ENCODE measurements at regions not wholly inside any gene's neighbourhood (a gene's known extent, or its start where the extent isn't known, plus 50 kb on each side); places are given as distances from the start of the nearest gene placed in this dataset.
"Not testable (repeated sequence)": the region's sequence is repeated elsewhere in the genome, so short reads cannot be mapped to it uniquely, and the experiment has no call there.

DNA sequence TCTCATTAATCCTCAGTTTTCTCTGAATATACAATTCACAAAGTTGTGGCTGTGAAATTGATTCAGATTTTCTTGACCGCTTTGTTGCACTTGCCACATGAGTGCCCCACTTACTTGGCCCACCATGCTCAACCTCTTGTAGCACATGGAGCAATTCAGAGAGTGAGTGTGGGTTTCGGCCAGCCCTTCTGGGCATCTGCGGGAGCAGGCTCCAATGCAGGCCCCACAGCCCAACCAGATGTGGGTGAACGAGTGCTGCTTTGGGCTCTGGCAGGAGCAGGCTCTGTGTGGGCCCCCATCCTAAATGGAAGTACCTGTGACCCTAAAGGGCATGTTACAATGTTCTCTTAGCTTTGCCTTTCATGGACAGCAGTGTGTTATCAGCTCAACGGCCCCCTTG is 2338.6 kb downstream of the LRRC4C start:
- no peak for DNase-seq

DNA sequence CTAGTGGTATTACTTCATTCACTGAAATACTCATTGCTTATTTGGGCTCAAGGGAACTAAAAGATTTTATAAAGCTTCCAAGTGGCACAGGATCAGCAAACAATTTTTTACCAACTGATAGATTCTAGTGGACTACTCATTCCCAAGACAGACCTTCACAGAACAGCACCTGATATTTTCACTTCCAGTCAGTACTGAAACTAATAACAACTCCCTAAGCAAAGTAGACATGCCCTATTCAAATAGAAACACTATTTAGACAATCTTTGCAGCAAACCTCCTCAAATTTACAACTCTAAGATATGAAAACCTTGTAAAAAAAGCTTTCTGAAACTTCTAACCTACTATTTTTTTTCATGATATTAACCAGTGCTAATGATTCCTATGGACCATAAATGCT is 2345.8 kb downstream of the LRRC4C start:
- no peak for DNase-seq

DNA sequence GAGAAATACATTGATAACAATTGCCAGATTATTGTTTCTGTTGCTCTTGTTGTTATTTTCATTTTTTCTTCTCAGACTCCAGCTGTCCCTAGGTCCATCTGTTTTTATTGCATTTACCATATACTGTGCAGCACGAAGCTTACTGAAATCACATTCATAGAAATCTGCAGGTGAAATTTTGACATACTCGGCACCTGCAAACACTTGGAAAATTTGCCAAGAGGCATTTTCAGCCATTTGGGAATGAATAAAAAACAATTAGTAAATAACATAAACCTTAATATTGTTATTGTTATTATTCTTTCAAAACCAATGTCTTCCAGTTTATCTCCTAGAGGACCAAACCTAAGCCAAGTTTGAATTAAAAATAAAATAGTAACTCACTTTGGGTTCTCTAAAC is 2357.2 kb downstream of the LRRC4C start:
- no peak for DNase-seq

DNA sequence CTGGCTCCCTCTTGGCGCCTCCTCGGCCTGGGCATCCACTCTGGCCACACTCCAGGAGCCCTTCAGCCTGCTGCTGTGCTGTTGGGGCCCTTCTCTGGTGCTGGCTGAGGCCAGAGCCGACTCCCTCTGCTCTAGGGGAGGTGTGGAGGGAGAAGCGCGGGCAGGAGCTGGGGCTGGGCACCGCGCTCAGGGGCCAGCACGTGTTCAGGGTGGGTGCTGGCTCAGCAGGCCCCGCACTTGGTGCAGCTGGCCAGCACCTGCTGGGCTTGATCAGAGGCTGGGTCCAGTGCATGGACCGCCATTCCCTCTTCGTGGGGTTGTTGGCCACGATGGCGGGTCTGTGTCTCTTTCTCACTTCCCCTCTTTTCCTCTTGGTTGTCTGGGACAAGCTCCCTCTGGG is 2381.0 kb downstream of the LRRC4C start:
- DNase-seq, result no peak

DNA sequence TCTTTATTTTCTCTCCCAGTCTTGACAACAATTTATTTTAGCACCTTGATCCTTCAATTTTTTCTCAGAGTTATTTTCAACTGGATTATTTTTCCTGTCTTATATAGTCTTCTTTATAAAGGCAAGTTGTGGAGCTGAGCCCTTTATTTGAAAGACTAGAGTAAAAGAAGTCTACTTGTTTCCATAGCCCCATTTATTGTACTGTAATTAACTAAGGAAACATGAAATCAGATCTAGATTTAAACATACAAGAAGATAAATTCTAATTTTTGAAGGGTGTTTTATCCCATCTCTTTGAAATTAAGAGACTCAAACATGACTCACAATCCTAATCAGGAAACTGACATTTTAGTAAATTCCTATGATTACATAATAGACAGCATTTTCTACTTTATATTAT is 2421.8 kb downstream of the LRRC4C start:
- no peak for DNase-seq

DNA sequence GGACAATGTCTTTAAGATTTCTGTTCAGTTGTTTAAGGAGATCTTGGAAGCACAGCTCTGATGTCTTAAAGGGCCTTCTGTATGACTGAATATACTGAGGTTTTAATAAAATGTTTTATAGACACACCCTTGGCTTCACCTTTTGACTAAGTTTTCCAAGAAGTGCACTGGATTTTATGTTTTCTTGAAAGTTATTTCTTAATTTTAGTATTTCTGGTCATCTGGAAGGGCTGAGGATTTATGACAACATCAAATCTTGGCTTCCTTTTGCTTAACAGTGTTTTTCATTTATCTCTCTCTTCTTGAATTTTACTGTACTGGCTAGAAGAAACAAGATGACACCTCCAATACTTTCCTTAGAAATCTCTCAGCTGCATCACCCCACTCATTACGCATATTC is 2423.4 kb downstream of the LRRC4C start:
- no peak for DNase-seq

DNA sequence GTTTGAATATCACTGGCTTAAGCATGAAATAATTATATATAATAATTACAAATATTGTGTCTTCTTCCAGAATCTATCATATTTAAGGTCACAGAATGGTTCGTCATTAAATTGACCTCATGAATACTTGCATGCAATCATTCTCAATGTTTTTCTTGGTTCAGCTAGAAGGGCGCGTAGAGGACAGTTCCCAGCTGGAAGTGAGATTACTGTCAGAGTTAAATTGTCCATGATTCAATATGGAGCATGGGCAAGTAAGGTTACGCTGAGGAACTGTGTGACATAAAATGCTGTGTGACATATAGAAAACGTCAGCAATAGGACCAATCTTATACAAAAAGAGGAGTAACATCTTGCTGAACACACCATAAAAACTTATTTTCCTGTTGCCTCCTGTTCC is 2423.5 kb upstream of the RAG2 start:
- DNase-seq, result no peak

DNA sequence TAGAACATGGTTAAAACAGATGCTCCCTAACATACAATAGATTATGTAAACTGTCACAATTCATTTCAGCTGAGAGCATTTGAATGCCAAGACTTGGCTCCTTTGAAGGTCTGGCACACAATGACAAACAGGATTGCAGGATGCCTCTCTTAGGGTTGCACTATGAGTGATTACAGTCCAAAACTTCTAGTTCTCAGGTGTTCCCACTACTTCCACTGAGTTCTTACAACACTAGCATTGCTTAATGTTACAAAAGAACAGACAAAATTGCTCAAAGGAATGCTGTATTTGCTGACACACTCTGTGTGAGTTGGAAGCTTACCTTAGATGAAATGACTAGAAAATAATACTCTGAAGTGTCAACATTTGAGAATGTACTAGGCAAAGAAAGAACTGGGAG is 2413.8 kb upstream of the RAG2 start:
- DNase-seq, result no peak

DNA sequence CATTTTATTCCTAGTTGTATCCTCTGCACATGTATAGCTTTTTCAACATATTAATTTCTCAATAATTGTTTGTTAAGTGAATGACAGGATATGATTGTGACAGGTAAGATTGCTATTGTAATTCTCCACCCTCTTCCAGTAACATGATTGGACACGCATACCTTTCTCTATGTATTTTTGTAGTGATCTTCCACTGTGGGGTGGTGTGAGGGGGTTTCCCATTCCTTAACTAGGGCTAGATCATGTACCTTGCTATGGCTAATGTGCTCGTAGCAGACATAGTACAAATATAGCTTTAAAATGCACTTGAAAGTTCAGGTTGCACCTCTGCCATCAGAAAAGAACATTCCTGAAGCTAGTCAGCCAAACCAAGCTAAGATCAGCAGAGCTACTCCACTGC is 2392.8 kb upstream of the RAG2 start:
- DNase-seq, result no peak

DNA sequence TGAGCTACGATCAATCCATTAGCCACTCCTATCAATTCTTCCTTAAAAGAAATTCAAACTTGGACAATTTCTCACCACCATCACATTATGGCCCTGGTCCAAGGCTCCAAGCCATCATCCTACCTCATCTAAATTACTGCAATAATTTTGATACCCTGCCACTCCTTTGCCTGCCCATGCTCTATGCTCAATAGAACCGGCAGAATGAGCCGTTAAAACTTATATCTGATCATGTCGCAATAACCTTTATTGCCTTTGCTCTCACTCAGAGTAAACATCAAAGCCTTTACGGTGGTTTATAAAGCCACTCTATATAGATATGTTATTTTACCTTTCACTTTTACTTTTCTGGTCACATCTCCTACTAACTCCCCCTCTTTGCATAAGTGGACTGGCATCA is 2392.1 kb upstream of the RAG2 start:
- no peak for DNase-seq

DNA sequence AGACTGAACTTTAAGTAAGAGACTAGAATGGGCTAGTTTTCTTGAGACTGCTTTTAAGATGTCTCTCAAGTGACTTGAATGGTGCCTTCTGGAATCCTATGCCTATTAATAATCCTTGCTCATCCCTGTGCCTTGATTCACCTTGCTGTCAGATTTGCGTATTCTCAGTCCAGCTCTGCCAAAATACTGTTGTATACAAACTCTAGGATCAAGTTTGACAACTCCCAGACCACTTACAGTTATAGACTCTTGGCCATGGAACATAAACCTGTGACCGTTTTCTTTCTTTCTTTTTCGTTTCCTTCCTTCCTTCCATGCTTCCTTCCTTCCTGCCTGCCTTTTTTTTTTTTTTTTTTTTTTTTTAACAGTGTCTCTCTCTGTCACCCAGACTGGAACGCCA is 2390.9 kb upstream of the RAG2 start:
- DNase-seq, result no peak

DNA sequence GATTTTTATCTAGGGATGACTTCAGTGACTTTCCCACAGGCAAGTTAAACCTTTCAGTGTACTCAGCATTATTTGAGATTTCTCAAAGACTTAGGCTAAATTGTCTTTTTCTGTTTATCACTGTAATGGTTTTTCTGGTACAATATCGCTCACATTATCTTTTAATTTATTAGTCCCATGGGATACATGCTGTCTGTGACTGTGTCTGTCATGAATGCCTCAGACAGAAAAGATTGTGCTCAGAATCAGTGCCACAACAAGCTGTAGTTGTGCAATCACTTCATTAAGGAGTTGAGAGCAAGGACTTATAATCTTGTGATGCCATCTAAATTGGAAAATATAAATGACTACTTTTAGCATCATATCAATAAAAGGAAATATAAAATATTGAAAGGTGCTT is 2374.2 kb upstream of the RAG2 start:
- no peak for DNase-seq

DNA sequence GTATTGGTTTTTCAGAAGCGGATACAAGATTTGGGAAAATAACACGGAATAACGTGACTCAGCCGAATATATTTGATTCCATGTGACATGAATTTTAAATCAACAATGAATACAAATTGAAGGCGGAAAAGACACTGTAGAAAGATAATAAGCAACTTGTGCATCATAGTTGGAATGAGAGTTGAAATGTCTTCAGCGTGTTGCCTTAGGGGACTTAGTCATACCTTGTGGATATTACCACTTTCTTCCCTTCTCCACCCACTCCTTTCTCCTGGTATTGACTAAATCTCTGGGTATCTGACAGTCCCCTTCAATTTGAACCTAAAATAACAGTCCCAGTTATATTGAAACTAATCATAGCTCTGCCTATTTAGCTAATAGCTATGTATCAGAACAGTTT is 2373.1 kb upstream of the RAG2 start:
- DNase-seq, result no peak

DNA sequence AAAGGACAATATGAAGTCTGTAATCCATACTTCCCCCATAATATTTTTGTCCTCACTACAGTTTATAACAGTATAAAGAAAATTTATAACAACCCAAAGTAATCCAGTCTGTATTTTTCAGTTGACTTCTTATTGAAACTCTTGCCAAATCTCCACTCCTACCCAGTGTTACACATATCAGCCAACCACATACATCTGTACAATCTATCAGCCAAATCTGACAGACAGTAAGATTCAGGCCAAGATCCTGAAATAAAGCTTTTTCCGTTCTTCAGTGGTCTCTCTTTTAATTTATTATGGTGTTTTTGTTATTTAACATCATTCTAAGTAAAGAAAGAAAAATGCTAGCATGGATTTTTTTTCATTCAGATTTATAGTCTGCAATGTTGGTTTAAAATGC is 2370.9 kb upstream of the RAG2 start:
- no peak for DNase-seq

DNA sequence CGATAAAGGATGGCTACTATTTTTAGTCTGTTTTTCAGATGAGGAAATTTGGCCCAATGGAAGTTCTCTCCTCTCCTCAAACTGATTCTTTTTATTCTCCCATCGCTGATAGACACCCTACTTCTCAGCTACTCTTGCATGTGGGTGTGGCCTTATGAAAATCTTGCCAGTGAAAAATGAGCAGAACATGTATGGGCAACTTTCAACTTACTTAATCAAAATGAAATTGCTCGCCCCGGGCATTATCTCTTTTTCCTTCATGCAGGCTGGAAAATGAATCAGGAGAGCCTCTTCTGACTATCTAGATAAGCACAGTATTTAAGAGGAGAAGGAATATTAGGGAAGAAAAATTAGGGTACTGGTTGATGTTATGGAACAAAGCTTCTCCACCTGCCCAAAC is 2354.7 kb upstream of the RAG2 start:
- no peak for DNase-seq

DNA sequence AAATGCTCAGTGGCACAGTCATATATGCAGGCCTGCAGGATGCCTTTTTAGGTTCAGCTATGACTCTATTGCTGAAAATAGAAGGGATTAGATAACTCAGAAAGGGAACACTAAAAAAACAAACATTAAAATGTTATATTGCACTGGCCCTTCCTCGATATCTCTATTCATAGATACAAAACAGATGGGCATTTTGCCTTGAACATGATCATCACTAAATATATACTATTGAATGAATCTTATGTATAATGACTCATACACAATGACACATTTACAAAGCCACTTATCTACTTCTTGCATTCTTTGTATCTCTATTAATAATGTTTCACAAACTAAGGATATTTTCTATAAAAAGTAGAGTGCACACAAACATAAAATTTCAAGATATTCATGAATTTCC is 2352.8 kb upstream of the RAG2 start:
- no peak for DNase-seq

DNA sequence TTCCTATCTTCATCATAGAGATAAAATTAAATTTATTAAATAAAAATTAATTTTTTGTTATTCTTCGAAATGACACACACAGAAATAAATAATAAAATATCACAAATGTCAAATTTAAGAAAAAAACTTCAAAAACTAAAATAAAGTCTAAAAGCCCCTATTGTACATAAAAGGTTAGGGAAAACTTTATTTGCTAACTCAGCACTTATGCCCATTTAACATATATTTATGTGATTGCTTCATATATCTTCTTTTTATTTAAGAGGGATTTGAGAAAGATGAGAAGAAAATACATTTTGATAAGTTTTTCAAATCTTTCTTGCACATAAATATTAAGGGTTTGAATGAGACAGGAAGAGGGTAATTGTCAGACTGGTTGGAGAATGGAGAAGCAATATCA is 2350.4 kb upstream of the RAG2 start:
- DNase-seq, result no peak

DNA sequence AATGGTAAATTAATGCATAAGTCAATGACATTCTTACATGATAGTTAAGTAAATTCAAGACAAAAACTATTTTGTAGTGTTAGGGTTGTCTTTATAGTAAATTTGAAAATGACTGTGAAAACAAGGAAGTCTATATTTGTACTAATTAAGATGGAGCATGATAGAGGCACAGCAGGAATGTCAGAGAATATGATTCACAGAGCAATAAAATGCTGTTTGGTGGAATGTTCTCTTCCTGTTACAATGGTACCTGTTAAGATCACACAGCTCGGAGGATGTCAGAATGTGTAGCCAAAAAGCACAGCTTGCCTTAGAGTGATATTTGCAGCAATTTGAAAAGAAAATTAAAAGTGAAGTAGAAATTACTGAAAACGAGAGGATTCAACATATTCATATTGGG is 2339.7 kb upstream of the RAG2 start:
- DNase-seq, result no peak

DNA sequence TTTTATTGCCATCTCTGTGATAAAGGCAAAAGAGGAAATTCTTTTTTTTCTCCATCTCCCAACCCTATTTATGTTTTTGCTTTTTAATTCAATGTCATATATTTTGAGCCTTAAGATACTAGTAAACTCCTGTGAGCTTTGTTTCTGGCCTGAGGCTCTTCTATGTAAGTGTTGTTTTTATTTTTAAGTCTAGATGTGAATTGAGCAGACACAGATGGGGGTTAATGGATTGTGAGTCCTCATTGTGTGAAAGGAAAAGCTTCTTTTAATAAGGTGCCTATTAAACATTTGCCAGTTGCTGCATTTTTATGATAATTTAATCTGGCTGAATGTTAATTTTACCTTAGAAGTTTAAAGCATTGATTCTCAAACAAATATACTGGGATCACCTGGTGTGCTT is 2337.9 kb upstream of the RAG2 start:
- no peak for DNase-seq

DNA sequence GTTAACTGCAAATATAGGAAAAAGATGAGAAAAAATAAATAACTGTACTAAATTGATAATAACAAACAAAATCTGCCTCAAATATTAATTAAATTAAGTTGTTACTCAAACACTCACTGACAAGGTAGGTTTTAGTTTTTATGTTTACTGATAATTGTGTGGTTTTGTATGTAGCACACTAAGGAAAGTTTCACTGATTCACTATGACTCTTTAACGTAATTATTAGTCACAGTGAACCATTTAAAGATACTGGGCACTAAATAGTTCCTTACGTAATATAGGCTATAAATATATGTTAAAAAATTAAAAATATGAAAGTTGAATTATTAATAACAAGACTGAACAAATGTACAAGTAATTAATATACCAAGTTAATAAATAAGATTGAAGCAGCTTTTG is 2330.0 kb upstream of the RAG2 start:
- no peak for DNase-seq

DNA sequence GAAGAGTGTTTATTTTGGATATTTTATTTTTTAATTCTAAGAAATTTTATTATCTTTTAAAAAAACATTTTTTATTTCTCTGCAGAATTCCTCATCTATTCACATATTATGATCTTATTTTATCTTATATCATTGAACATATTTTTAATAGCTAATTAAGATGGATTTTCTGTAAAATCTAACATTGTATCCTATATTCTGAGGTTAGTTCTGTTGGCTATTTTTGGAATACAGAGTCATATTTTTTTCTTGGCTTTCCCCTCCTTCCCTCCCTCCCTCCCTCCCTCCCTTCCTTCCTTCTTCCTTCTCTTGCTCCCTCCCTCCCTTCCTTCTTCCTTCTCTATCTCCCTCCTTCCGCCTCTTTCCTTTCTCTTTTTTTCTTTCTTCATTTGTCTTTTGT is 2326.6 kb upstream of the RAG2 start:
- no peak for DNase-seq

DNA sequence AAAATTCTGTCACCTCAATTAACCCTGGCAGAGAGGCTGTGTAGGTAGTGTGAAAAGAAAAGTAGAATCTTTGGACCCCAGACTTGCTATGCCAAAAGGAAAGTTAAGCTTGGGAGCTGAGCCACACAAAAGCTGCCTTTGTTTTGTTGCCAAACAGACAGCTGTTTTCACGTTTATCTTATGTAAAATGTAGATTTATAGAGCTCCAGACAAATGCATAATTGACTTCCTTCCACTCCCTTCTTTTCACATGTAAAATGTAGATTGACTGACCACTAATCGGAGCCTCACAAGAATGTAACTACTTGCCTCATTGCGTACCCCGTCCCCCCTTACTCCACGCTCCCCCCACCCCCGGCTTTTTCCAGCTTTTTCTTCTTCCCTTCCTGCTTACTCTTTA is 2302.2 kb upstream of the RAG2 start:
- no peak for DNase-seq

DNA sequence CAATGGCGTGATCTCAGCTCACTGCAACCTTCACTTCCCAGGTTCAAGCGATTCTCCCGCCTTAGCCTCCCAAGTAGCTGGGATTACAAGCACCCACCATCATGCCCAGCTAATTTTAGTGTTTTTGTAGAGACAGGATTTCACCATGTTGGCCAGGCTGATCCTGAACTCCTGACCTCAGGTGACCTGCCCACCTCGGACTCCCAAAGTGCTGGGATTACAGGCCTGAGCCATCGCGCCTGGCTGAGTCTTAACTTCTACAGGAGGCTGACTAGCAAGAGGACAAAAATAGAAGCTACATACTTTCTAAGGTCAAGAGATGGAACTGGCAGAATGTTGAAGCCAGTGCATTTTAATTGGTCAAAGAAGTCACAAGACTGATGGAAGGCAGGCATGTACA is 2296.2 kb upstream of the RAG2 start:
- DNase-seq, result not testable (repeated sequence)

DNA sequence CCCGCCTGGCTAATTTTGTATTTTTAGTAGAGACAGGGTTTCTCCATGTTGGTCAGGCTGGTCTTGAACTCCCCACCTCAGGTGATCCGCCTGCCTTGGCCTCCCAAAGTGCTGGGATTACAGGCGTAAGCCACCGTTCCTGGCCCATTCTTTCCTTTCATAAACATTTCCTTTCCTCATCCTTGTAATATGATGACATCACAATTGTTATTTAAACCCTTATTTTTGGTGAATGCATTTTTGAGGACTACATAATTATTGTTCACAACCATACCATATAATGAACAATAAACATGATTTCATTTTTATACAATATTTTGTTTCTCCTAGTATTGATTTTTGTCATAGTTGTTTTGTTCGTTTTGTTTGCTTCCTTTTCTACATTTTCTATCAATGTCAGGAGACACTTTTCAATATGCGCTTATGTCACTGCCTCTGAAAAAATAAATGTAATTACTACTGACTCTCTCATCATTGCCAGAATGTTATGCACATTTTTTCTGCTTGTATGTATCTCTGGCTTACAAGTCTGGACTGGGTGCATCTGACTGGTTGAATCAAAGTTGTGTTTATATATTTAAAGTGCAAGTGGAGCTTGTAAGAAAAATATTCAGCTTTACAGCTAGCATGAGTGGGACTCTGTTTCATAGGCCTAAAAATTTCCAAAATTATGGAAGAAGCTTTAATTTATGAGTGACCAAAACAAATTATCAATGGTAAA is 2286.3 kb upstream of the RAG2 start:
- no peak for DNase-seq

DNA sequence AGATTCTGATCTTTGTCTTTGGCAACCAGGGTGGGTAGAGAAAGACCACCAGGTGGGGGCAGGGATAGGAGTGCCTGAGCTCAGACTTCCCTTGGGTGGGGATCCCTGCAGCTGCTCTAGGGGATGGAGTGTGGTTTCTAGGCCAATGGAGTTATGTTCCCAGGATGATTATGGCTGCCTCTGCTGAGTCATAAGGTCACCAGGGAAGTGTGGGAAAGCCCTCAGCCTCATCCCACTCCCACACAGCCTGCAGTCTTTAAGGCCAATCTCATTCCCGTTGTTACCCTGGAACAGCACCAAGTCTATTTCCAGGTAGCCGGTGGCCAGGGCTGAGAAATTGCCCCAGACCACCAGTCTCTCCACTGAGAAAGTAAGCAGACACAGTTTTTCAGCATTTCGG is 2269.3 kb upstream of the RAG2 start:
- no peak for DNase-seq

DNA sequence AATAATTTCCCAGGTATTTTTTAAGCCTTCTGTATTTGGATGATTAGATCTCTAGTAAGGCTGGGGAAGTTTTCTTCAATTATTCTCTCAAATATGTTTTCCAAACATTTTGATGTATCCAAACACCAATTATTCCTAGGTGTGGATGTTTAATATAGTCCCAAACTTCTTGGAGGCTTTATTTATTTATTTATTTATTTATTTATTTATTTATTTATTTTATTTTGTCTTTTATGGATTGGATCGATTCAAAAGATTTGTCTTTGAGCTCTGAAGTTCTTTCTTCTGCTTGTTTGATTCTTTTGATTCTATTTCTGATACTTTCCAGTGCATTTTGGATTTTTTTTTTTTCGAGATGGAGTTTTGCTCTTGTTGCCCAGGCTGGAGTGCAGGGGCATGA is 2267.9 kb upstream of the RAG2 start:
- DNase-seq, result no peak

Measured in hematopoietic multipotent progenitor cell treated with erythropoietin and hydrocortisone succinate and interleukin-3 and kit ligand, for 8 days (in vitro differentiated cells).